ENCODE measurements at regions not wholly inside any gene's neighbourhood (a gene's known extent, or its start where the extent isn't known, plus 50 kb on each side); places are given as distances from the start of the nearest gene placed in this dataset.
"Not testable (repeated sequence)": the region's sequence is repeated elsewhere in the genome, so short reads cannot be mapped to it uniquely, and the experiment has no call there.

DNA sequence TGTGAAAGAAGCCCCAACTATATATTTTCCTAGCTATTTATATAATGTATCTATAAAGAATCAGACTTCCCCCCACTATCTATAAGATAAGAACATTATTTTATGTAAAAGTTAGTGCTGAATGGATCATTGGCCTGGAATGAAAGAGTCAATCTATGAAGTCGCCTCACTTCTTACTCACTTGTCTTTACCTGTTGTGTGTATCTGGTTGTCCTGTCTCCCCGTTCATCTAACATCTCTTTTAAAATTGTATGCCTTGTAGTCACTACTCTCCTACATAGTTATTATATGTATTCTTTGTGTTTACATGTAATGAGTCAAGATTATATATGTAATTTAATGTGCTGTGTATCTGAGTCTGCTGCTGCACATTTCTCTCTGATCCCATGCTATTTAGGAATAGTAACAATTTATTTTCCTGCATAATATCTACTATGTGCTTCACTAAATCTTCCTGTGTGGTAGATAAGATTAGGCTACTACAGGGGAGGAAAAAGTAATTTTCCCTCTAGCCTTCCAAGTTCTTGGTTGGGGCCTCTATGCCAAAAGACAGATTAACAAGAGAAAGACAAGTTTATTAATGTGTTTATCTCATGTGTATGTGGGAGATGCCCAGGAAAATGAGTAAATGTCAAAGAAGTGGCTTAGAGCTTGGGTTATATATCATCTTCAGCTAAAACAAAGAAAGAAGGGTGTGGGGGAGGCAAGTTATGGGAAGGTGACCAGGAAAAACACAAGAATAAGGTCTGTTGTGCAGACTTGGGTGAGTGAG is 77.6 kb upstream of the FRMPD4 start:
- DNase-seq: no peak

DNA sequence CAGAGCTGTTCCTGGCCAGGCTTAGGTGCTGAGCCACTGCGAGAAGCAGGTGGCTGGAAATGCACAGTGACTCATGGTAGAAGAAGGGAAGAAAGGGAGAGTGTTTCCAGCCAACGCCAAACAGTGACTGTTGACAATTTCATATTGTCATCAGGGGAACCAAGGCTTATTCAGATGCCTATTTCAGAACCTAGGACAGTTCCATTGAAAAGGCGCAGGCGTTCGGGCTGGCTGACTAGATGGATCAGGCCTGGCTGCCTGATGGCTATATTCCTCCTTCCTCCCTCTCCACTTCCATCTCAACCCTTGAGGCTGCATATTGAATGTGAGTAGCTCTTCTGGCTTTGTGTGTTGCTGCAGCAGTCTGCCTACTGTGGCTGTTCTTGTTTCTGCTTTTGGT is 73.0 kb upstream of the FRMPD4 start:
- DNase-seq: no peak

DNA sequence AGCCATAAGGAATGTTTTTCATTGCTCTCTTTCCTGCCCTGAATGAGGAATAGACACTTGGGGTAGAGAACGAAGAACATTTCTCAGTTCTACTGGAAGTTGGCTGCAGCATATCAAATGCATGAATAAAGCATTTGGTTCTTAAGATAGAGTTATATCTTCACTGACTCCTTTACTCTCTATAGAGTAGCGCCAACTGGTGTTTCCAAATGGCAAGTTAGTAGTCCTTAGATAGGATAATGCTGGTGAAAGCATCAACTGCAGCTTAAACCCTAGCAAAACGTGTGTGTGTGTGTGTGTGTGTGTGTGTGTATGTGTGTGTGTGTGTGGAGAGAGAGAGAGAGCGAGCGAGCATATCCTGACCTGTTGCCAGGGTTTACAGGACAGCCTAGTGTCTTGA is 62.2 kb upstream of the FRMPD4 start:
- no peak for DNase-seq

DNA sequence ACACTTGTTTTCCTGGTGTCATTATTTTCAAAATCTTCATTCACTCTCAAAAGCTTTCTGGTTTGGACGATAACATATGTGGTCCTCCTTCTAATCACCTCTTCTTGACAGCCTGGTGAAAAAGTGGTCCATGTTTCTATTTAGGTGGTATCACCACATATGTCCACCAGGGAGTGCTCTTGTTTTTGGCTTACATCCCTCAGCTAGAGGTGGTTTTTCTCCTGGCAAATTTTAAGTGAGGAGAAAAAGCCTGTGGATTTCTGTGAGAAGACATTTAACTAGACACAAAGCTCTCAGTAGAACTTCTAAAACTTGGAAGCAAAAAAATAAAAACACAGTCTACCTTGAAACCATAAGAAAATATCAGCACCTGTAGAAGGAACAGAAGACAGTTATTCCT is 58.0 kb upstream of the FRMPD4 start:
- DNase-seq: peak; percentile 7

DNA sequence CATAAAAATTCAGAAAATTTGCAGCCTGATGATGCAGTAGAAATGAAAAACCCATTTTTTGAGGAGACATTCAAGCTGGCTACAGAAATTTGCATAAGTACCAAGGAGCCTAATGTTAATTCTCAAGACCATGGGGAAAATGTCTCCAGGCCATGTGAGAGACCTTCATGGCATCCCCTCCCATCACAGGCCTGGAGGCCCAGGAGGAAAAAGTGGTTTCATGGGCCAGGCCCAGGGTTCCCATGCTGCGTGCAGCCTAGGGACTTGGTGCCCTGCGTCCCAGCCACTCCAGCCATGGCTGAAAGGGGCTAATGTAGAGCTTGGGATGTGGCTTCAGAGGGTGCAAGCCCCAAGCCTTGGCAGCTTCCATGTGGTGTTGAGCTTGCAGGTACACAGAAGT is 55.3 kb upstream of the FRMPD4 start:
- DNase-seq: not testable (repeated sequence)

Measured in NCI-H1694 treated with DMSO at 0.1 percent for 48 hours (cell line).